ENCODE measurements at regions not wholly inside any gene's neighbourhood (a gene's known extent, or its start where the extent isn't known, plus 50 kb on each side); places are given as distances from the start of the nearest gene placed in this dataset. TPM values are rescaled to one million over a fixed set of nuclear protein-coding genes. Genes with fewer than 3 reads are reported as not detected.

DNA sequence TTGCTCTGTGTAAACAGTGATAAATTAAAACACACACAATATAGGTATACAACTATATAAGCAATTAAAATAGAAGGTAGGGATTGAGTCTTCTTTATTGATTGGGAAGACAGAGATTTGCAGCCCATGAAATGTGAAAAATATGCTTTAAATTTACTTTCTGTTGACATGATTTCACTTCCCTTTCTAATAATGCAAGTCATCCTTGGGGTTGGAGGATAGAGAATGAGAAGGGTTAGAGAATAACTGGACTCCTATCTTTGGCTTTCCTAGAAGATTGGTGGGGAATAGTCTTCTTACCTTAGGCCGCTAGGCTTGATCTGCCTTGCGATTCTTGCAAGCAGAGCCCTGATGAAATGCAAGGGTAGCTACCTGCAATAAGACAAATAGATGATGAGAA, 339.8 kb downstream of the NYAP2 start:
- H3K9me2 ChIP-seq (replicated peaks; ENCODE audit: insufficient read depth, low read length), result no peaks in the 10 kb centered on the region; the same call in 1 of the 2 replicates
- no peaks in the 10 kb centered on the region for H3K4me1 ChIP-seq (ENCODE audit: low read length)
- H3K27ac ChIP-seq (ENCODE audit: low read length), result no peak overlapping the region
- H3K4me3 ChIP-seq (ENCODE audit: low read length), result no peak overlapping the region
- no peaks in the 10 kb centered on the region for H3K9me3 ChIP-seq (ENCODE audit: low read length)
- H2AFZ ChIP-seq (ENCODE audit: low read length), result no peak overlapping the region
- no peaks in the 10 kb centered on the region for H3K79me2 ChIP-seq (ENCODE audit: low read length)
- H3K9ac ChIP-seq (ENCODE audit: low read length), result no peak overlapping the region
- H4K20me1 ChIP-seq (ENCODE audit: insufficient read depth, low read depth, low read length), result no peaks in the 10 kb centered on the region
- H3K4me2 ChIP-seq (ENCODE audit: low read depth, low read length, poor library complexity, severe bottlenecking), result no peak overlapping the region
- DNase-seq, result no peak
- no peaks in the 10 kb centered on the region for H3K36me3 ChIP-seq (ENCODE audit: insufficient read depth, low read length)
- no peaks in the 10 kb centered on the region for H3K27me3 ChIP-seq (ENCODE audit: low read length)

DNA sequence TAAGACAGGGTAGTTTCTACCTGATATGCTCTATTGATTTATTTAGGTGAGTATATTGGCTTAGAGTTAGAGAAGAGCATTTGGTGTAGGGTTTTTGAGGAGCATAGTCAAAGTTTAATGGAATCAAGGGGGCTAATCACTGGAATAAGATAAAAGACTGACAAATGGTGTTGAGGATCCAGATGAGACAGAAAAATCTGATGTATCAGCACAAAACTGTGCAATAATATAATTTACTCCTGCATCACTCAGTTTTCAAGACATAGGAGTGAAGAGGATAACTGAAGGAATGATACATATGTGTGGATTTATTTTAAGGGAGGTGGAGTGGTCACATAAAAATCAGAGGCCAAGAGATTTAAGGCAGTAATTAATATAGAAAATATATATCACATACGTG, 339.2 kb downstream of the NYAP2 start:
- no peak overlapping the region for H3K27ac ChIP-seq (ENCODE audit: low read length)
- H3K79me2 ChIP-seq (ENCODE audit: low read length), result no peaks in the 10 kb centered on the region
- H2AFZ ChIP-seq (ENCODE audit: low read length), result no peak overlapping the region

DNA sequence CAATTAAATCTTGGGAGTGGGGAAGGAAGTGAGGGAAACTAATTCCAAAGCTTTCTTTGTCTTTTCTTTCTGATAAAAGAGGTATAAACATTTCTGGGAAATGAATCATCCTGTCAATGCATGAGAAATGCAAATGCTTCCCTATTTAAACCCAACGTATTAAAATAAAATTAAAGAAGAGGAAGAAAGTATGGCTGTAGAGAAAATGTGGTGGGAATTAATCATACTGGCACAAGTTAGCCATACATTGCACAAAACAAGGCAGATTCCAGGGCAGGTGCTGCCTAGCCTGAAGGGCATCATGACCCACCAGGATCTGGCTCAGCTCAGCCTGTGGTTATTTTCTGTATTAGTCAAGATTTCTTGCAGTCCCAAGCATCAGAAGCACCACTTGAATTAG, 338.0 kb downstream of the NYAP2 start:
- Histone ChIP-seq H3K9me3 (ENCODE audit: low read length) (no peaks in the 10 kb centered on the region), H3K4me3 (ENCODE audit: low read length) (no peak overlapping the region), H3K9me2 (replicated peaks; ENCODE audit: insufficient read depth, low read length) (no peaks in the 10 kb centered on the region; the same call in 1 of the 2 replicates), H3K4me1 (ENCODE audit: low read length) (no peaks in the 10 kb centered on the region), H3K36me3 (ENCODE audit: insufficient read depth, low read length) (no peaks in the 10 kb centered on the region), H4K20me1 (ENCODE audit: insufficient read depth, low read depth, low read length) (no peaks in the 10 kb centered on the region), H3K79me2 (ENCODE audit: low read length) (no peaks in the 10 kb centered on the region), H3K27me3 (ENCODE audit: low read length) (no peaks in the 10 kb centered on the region), H3K27ac (ENCODE audit: low read length) (no peak overlapping the region), H3K4me2 (ENCODE audit: low read depth, low read length, poor library complexity, severe bottlenecking) (no peak overlapping the region), H2AFZ (ENCODE audit: low read length) (no peak overlapping the region), H3K9ac (ENCODE audit: low read length) (no peak overlapping the region)
- DNase-seq, result no peak

More for the DNA sequence above, 339.2 kb downstream of the NYAP2 start:
- no peaks in the 10 kb centered on the region for H4K20me1 ChIP-seq (ENCODE audit: insufficient read depth, low read depth, low read length)
- H3K27me3 ChIP-seq (ENCODE audit: low read length), result no peaks in the 10 kb centered on the region
- no peaks in the 10 kb centered on the region for H3K9me3 ChIP-seq (ENCODE audit: low read length)
- DNase-seq, result no peak
- no peaks in the 10 kb centered on the region; the same call in 1 of the 2 replicates for H3K9me2 ChIP-seq (replicated peaks; ENCODE audit: insufficient read depth, low read length)
- H3K36me3 ChIP-seq (ENCODE audit: insufficient read depth, low read length), result no peaks in the 10 kb centered on the region
- H3K4me3 ChIP-seq (ENCODE audit: low read length), result no peak overlapping the region
- H3K4me2 ChIP-seq (ENCODE audit: low read depth, low read length, poor library complexity, severe bottlenecking), result no peak overlapping the region
- H3K4me1 ChIP-seq (ENCODE audit: low read length), result no peaks in the 10 kb centered on the region
- no peak overlapping the region for H3K9ac ChIP-seq (ENCODE audit: low read length)

DNA sequence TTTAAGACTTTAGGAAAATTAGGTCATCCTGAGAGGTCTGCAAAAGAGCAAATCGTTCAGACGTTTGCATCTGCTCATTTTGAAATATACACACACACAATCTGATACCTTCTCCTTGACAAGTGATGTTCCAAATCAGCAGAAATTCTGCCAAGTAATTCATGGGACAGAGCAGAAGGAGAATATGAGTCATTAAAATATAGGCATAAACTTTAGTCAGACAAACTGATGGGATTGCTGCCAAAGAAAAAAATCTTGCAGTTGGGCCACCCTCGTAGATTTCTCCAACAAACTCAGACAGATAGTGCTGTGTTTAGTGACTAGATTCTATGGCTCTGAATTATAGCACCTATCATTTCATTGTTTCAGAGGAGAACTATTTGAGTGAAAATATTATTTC, 336.3 kb downstream of the NYAP2 start:
- Histone ChIP-seq H2AFZ (ENCODE audit: low read length) (no peak overlapping the region), H3K9me2 (replicated peaks; ENCODE audit: insufficient read depth, low read length) (no peaks in the 10 kb centered on the region; the same call in 1 of the 2 replicates), H4K20me1 (ENCODE audit: insufficient read depth, low read depth, low read length) (no peaks in the 10 kb centered on the region), H3K4me1 (ENCODE audit: low read length) (no peaks in the 10 kb centered on the region), H3K27me3 (ENCODE audit: low read length) (no peaks in the 10 kb centered on the region), H3K4me3 (ENCODE audit: low read length) (no peak overlapping the region), H3K79me2 (ENCODE audit: low read length) (no peaks in the 10 kb centered on the region), H3K9me3 (ENCODE audit: low read length) (no peaks in the 10 kb centered on the region), H3K9ac (ENCODE audit: low read length) (no peak overlapping the region), H3K27ac (ENCODE audit: low read length) (no peak overlapping the region), H3K36me3 (ENCODE audit: insufficient read depth, low read length) (no peaks in the 10 kb centered on the region), H3K4me2 (ENCODE audit: low read depth, low read length, poor library complexity, severe bottlenecking) (no peak overlapping the region)
- DNase-seq, result no peak

DNA sequence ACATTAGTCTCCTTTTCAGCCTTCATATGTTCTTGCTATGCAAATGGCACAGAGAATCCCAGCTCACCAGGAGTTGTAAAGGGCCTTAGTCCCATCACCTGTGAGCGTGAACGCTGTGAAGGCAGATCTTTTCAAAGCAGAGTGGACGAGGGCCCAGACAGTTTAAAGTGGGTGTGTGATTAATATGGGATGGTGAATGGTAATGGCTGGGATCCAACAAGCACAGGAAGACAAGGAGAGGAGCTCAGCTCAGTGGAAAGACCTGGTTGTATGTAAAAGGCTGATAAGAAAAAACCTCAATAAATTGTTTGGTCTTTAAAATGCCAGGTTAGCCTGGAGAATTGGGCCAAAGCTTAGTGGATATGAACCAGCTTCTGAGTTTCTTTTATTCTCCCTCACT, 326.2 kb downstream of the NYAP2 start:
- Histone ChIP-seq H3K4me3 (ENCODE audit: low read length) (no peak overlapping the region), H3K36me3 (ENCODE audit: insufficient read depth, low read length) (no peaks in the 10 kb centered on the region), H3K4me2 (ENCODE audit: low read depth, low read length, poor library complexity, severe bottlenecking) (no peak overlapping the region), H3K4me1 (ENCODE audit: low read length) (no peaks in the 10 kb centered on the region), H3K9me2 (replicated peaks; ENCODE audit: insufficient read depth, low read length) (no peaks in the 10 kb centered on the region), H3K27ac (ENCODE audit: low read length) (no peak overlapping the region), H3K27me3 (ENCODE audit: low read length) (no peaks in the 10 kb centered on the region), H3K9me3 (ENCODE audit: low read length) (no peaks in the 10 kb centered on the region), H3K9ac (ENCODE audit: low read length) (no peak overlapping the region), H4K20me1 (ENCODE audit: insufficient read depth, low read depth, low read length) (no peaks in the 10 kb centered on the region), H2AFZ (ENCODE audit: low read length) (no peak overlapping the region), H3K79me2 (ENCODE audit: low read length) (no peaks in the 10 kb centered on the region)
- DNase-seq, result no peak

Small RNAs in the stretch of these regions (small RNA-seq; reads per million reads assigned to genes)
- not detected for gene AC068138.1
- gene MIR5702, result not detected
